HG03196 (cell line): ENCODE measurements at regions not wholly inside any gene's neighbourhood (a gene's known extent, or its start where the extent isn't known, plus 50 kb on each side); places are given as distances from the start of the nearest gene placed in this dataset.
A peak's percentile ranks its signal among the peaks of the same experiment; 100 is the strongest.
"Not testable (repeated sequence)": the region's sequence is repeated elsewhere in the genome, so short reads cannot be mapped to it uniquely, and the experiment has no call there.

ENCODE experiments used
- ATAC-seq: cut with Tn5 transposase; IDR thresholded peaks from one replicate; pipeline ENCODE4 v1.9.1; 2021; ENCODE audit not compliant: unreplicated experiment

- no peak for ATAC-seq
Measured at GRCh38 chr4:146076081-146076480, 99.4 kb upstream of the LSM6 start.

GRCh38 chr4:146073517-146073916 lies 102.0 kb upstream of the LSM6 start:
- ATAC-seq: no peak

- no peak for ATAC-seq
Measured at GRCh38 chr4:146072376-146072775, 103.1 kb upstream of the LSM6 start.

GRCh38 chr4:146071390-146071789 lies 104.1 kb upstream of the LSM6 start:
- no peak for ATAC-seq

- ATAC-seq: no peak
Measured at GRCh38 chr4:146063143-146063542, 112.4 kb upstream of the LSM6 start.

- ATAC-seq: no peak
Measured at GRCh38 chr4:146062340-146062739, 113.2 kb upstream of the LSM6 start.

GRCh38 chr4:146061610-146062334 lies 113.7 kb upstream of the LSM6 start:
- ATAC-seq: no peak

GRCh38 chr4:146059865-146060264 lies 115.7 kb upstream of the LSM6 start:
- peak; percentile 86 for ATAC-seq

GRCh38 chr4:146059151-146059550 lies 116.4 kb upstream of the LSM6 start:
- ATAC-seq: peak; percentile 45

- ATAC-seq: no peak
Measured at GRCh38 chr4:146058531-146058930, 117.0 kb upstream of the LSM6 start.

- no peak for ATAC-seq
Measured at GRCh38 chr4:146054676-146055075, 116.1 kb upstream of the ZNF827 start.

- no peak for ATAC-seq
Measured at GRCh38 chr4:146053891-146054290, 115.3 kb upstream of the ZNF827 start.

GRCh38 chr4:146051728-146052391 lies 113.2 kb upstream of the ZNF827 start:
- no peak for ATAC-seq

- ATAC-seq: no peak
Measured at GRCh38 chr4:146051223-146051622, 112.6 kb upstream of the ZNF827 start.

GRCh38 chr4:146049802-146050201 lies 111.2 kb upstream of the ZNF827 start:
- peak; percentile 68 for ATAC-seq

GRCh38 chr4:146047768-146048167 lies 109.1 kb upstream of the ZNF827 start:
- not testable (repeated sequence) for ATAC-seq

GRCh38 chr4:146041139-146042004 lies 102.7 kb upstream of the ZNF827 start:
- ATAC-seq: no peak

GRCh38 chr4:146040623-146041022 lies 102.0 kb upstream of the ZNF827 start:
- no peak for ATAC-seq

- ATAC-seq: no peak
Measured at GRCh38 chr4:146033149-146033548, 94.5 kb upstream of the ZNF827 start.

- no peak for ATAC-seq
Measured at GRCh38 chr4:146032234-146032860, 93.7 kb upstream of the ZNF827 start.
